Gastrocnemius medialis (tissue), 4 donors: ENCODE measurements at regions not wholly inside any gene's neighbourhood (a gene's known extent, or its start where the extent isn't known, plus 50 kb on each side); places are given as distances from the start of the nearest gene placed in this dataset.

ENCODE experiments used
- CTCF ChIP-seq, 5 experiments: fragments of 450-650 bp in 3 of 5; fragments of 200-600 bp in 2 of 5; sonication (generic) in 2 of 5; IDR thresholded peaks in 4 of 5; conservative IDR thresholded peaks in 1 of 5; 1 replicate in 4 of 5; 2 replicates in 1 of 5; pipeline ENCODE4 v1.5.1; 2016 to 2019; ENCODE audit warnings: antibody characterized with exemption in 5 of 5, mild to moderate bottlenecking in 3 of 5, moderate library complexity in 3 of 5
- POLR2A ChIP-seq, 2 donors: fragments of 450-650 bp; IDR thresholded peaks; one replicate each; pipeline ENCODE4 v1.6.1; 2017; ENCODE audit warnings: antibody characterized with exemption in 2 of 2, mild to moderate bottlenecking in 2 of 2, moderate library complexity in 2 of 2

GRCh38 chr17:68805609-68806008, 149.6 kb downstream of the ABCA8 start:
- TF ChIP-seq CTCF (IDR thresholded peaks at IDR 0.05 in 4 of 5, conservative IDR thresholded peaks at IDR 0.05 in 1 of 5) (no peak), POLR2A (IDR thresholded peaks at IDR 0.05) (no peak)
